SK-N-SH (cell line): ENCODE measurements at regions not wholly inside any gene's neighbourhood (a gene's known extent, or its start where the extent isn't known, plus 50 kb on each side); places are given as distances from the start of the nearest gene placed in this dataset.

Source experiments
- CTCF ChIA-PET: fragments of 300-600, 350-600 bp; formaldehyde crosslinking; extraction: SDS; loops from one replicate; lab custom pipeline; 2021; lab: Yijun Ruan, JAX
- POLR2A ChIA-PET: fragments of 350-600 bp; sonication (Branson Sonifier 250); formaldehyde crosslinking; extraction: SDS; loops from one replicate; lab custom pipeline; 2020; ENCODE audit warnings: antibody characterized with exemption, inconsistent platforms; lab: Yijun Ruan, JAX
- DNase-seq: peaks from one replicate; pipeline ENCODE4 v3.0.0; 2012
- H2AFZ ChIP-seq: fragments of 200-600 bp; sonication (generic); 2 replicates; pipeline ENCODE4 v1.8.1; 2016; ENCODE audit warnings: antibody characterized with exemption, mild to moderate bottlenecking, low read depth
- H3F3A ChIP-seq: fragments of 200-600 bp; sonication (generic); replicated peaks from 2 replicates; pipeline ENCODE3; 2016; ENCODE audit warnings: antibody characterized with exemption, mild to moderate bottlenecking; ENCODE audit not compliant: insufficient read depth
- H3K27ac ChIP-seq, 2 experiments: fragments of 200-500 bp in 1 of 2; fragments of 200-600 bp in 1 of 2; sonication (Bioruptor generic) in 1 of 2; sonication (generic), shearing (Covaris generic) in 1 of 2; 2 replicates each; pipeline versions ENCODE4 v1.5.1 to v1.6.1; 2014 to 2016; ENCODE audit warnings: low read depth in 2 of 2, inconsistent platforms in 1 of 2, low read length in 1 of 2, mild to moderate bottlenecking in 1 of 2, mixed read lengths in 1 of 2
- H3K27me3 ChIP-seq: fragments of 200-600 bp; sonication (generic), shearing (Covaris generic); 2 replicates; pipeline ENCODE4 v1.6.1; 2016; ENCODE audit warnings: mixed run types; ENCODE audit not compliant: insufficient read depth
- H3K36me3 ChIP-seq, 2 experiments: fragments of 200-500 bp in 1 of 2; fragments of 200-600 bp in 1 of 2; sonication (Bioruptor generic) in 1 of 2; sonication (generic) in 1 of 2; replicated peaks in 1 of 2; 2 replicates each; pipeline versions ENCODE3 to v1.5.1; 2014 to 2016; ENCODE audit warnings: low read length in 1 of 2, mild to moderate bottlenecking in 1 of 2; ENCODE audit not compliant: insufficient read depth in 2 of 2, control insufficient read depth in 1 of 2
- H3K4me1 ChIP-seq, 2 experiments: fragments of 200-500 bp in 1 of 2; fragments of 200-600 bp in 1 of 2; sonication (Bioruptor generic) in 1 of 2; sonication (generic), shearing (Covaris generic) in 1 of 2; 2 replicates each; pipeline versions ENCODE4 v1.5.1 to v1.6.1; 2014 to 2016; ENCODE audit warnings: low read depth in 1 of 2, low read length in 1 of 2, mixed run types in 1 of 2; ENCODE audit not compliant: insufficient read depth in 2 of 2, control insufficient read depth in 1 of 2
- H3K4me2 ChIP-seq: fragments of 200-600 bp; sonication (generic), shearing (Covaris generic); 2 replicates; pipeline ENCODE4 v1.6.1; 2017; ENCODE audit warnings: mixed run types
- H3K4me3 ChIP-seq, 2 experiments: fragments of 200-500 bp in 1 of 2; fragments of 200-600 bp in 1 of 2; sonication (Bioruptor generic) in 1 of 2; sonication (generic), shearing (Covaris generic) in 1 of 2; 2 replicates each; pipeline versions ENCODE4 v1.5.1 to v1.8.1; 2014 to 2016; ENCODE audit warnings: low read depth in 2 of 2, inconsistent platforms in 1 of 2, low read length in 1 of 2, mild to moderate bottlenecking in 1 of 2, mixed read lengths in 1 of 2, moderate library complexity in 1 of 2
- H3K79me2 ChIP-seq: fragments of 200-600 bp; sonication (generic); 2 replicates; pipeline ENCODE4 v1.8.1; 2017; ENCODE audit warnings: mild to moderate bottlenecking; ENCODE audit not compliant: insufficient read depth
- H3K9ac ChIP-seq: fragments of 200-600 bp; sonication (generic); 2 replicates; pipeline ENCODE4 v1.6.1; 2017; ENCODE audit warnings: mixed run types
- H3K9me2 ChIP-seq: fragments of 200-600 bp; sonication (generic); 2 replicates; pipeline ENCODE4 v1.6.1; 2017; ENCODE audit warnings: mixed run types
- H3K9me3 ChIP-seq: fragments of 200-600 bp; sonication (generic); 2 replicates; pipeline ENCODE4 v1.6.1; 2017; ENCODE audit warnings: mixed run types, mild to moderate bottlenecking, moderate library complexity
- H4K20me1 ChIP-seq: fragments of 200-600 bp; sonication (generic); 2 replicates; pipeline ENCODE4 v1.6.1; 2017; ENCODE audit warnings: mild to moderate bottlenecking, mixed run types; ENCODE audit not compliant: insufficient read depth
- CHD2 ChIP-seq: fragments of 150-350 bp; IDR thresholded peaks from 2 replicates; pipeline ENCODE4 v1.6.1; 2018; ENCODE audit warnings: low read length; ENCODE audit not compliant: partially characterized antibody
- ELF1 ChIP-seq: IDR thresholded peaks from 2 replicates; pipeline ENCODE4 v1.4.0; 2012
- EP300 ChIP-seq, 2 experiments: IDR thresholded peaks; 2 replicates each; pipeline versions ENCODE4 v1.4.0 to v1.6.1; 2012; ENCODE audit warnings: borderline replicate concordance in 1 of 2, low read depth in 1 of 2, low read length in 1 of 2
- EZH2phosphoT487 ChIP-seq: fragments of 200-600 bp; sonication (generic); IDR thresholded peaks from 2 replicates; pipeline ENCODE4 v1.6.1; 2017; ENCODE audit warnings: low read depth, mixed run types, mild to moderate bottlenecking, antibody characterized with exemption, moderate library complexity, borderline replicate concordance
- FOXM1 ChIP-seq: IDR thresholded peaks from 2 replicates; pipeline ENCODE4 v1.4.0; 2012; ENCODE audit warnings: low read depth, mild to moderate bottlenecking
- GABPA ChIP-seq: IDR thresholded peaks from 2 replicates; pipeline ENCODE4 v1.4.0; 2012; ENCODE audit warnings: low read depth, mild to moderate bottlenecking
- GATA2 ChIP-seq: sonication (generic); formaldehyde crosslinking; IDR thresholded peaks from 2 replicates; pipeline ENCODE4 v1.5.0; 2020; ENCODE audit warnings: mild to moderate bottlenecking, missing genetic modification reagents
- MAX ChIP-seq: IDR thresholded peaks from 2 replicates; pipeline ENCODE4 v1.4.0; 2012; ENCODE audit warnings: low read depth
- NRF1 ChIP-seq: IDR thresholded peaks from 2 replicates; pipeline ENCODE4 v1.6.1; 2012; ENCODE audit warnings: low read depth, mild to moderate bottlenecking, low read length
- POLR2AphosphoS5 ChIP-seq: IDR thresholded peaks from 2 replicates; pipeline ENCODE4 v1.6.1; 2012; ENCODE audit warnings: low read depth, low read length
- RAD21 ChIP-seq: IDR thresholded peaks from 2 replicates; pipeline ENCODE4 v1.6.1; 2012; ENCODE audit warnings: mild to moderate bottlenecking, low read length
- RCOR1 ChIP-seq: fragments of 150-350 bp; IDR thresholded peaks from 2 replicates; pipeline ENCODE4 v1.6.1; 2017; ENCODE audit warnings: antibody characterized with exemption, low read length
- RXRA ChIP-seq: IDR thresholded peaks from 2 replicates; pipeline ENCODE4 v1.4.0; 2012; ENCODE audit warnings: low read depth, mild to moderate bottlenecking, borderline replicate concordance
- SIN3A ChIP-seq: IDR thresholded peaks from 2 replicates; pipeline ENCODE4 v1.6.1; 2012; ENCODE audit warnings: low read depth, mild to moderate bottlenecking, low read length, moderate library complexity, borderline replicate concordance
- SMC3 ChIP-seq: IDR thresholded peaks from 2 replicates; pipeline ENCODE4 v1.6.1; 2012; ENCODE audit warnings: low read depth, low read length, improper control_type of control experiment
- TAF1 ChIP-seq: IDR thresholded peaks from 2 replicates; pipeline ENCODE4 v1.6.1; 2012; ENCODE audit warnings: low read depth, mild to moderate bottlenecking, low read length, moderate library complexity, borderline replicate concordance
- TEAD4 ChIP-seq: IDR thresholded peaks from 2 replicates; pipeline ENCODE4 v1.4.0; 2012; ENCODE audit warnings: mild to moderate bottlenecking, borderline replicate concordance; ENCODE audit not compliant: insufficient read depth
- USF2 ChIP-seq: fragments of 150-350 bp; IDR thresholded peaks from 2 replicates; pipeline ENCODE4 v1.6.1; 2017; ENCODE audit warnings: antibody characterized with exemption, low read length, low read depth, borderline replicate concordance
- YY1 ChIP-seq: IDR thresholded peaks from 2 replicates; pipeline ENCODE4 v1.4.0; 2012; ENCODE audit warnings: low read depth, mild to moderate bottlenecking
- WGBS: methylation state at CpG from one replicate; pipeline ENCODE4 v1.1.6; 2017; ENCODE audit warnings: low lambda C conversion rate; 5-methylcytosine and 5-hydroxymethylcytosine counted together
- TF ChIP-seq, protein P1 (sequence below): IDR thresholded peaks from 2 replicates; pipeline ENCODE4 v1.4.0; 2012; ENCODE audit warnings: low read depth, borderline replicate concordance

DNA sequence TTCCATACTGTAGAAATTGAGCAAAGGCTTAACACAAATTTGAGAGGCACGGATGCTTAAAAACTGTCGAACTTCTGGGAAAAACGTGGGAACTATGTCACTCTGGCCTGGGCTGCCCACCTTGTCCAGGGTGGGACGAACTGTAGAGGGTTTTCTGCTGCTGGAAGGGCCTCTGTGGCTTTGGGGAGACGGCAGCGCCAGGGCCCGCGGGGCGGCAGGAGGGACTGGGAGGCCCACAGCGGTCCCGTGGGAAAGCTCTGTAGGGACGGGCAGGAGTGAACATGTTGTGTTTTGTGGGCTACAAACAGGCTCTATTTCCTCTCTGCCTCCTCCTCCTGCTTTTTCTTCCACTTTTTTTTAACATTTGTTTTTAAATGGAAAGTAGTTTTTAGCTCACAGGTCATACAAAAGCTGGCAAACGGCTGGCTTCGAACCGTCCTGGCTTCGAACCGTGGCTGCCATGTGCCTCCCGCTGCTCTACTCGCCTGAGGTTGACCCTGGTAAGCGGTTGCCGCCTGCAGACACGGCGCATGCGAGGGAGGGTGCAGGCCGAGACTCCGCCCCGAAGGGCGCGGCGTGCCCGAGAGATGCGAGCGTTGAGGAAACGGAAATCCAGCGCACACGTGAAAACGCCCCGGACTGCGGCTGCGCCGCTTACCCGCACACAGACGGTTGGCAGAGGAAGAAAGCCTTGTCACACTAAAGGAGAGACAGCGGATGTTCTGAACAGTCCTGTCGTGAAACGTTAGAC is 382.3 kb upstream of the ZFP42 start:
- Histone ChIP-seq H3K4me3 (no peak overlapping the region), H2AFZ (no peak overlapping the region), H3K27me3 (no peaks in the 10 kb centered on the region), H3K4me1 (peaks cover 0 to 10% of the 10 kb centered on the region in 2 experiments; a peak in 1 of 4 replicates), H3K4me2 (no peak overlapping the region), H3K9ac (no peak overlapping the region), H3K9me2 (no peaks in the 10 kb centered on the region), H3K36me3 (no peaks in the 10 kb centered on the region), H3K9me3 (no peaks in the 10 kb centered on the region), H3K27ac (no peak overlapping the region), H4K20me1 (no peaks in the 10 kb centered on the region), H3F3A (peaks cover 2% of the 10 kb centered on the region), H3K79me2 (no peaks in the 10 kb centered on the region)
- CTCF ChIA-PET: interaction anchor here (0.6 kb wide), 1 partner anchor 1845 kb away, joined by 3 read pairs; no protein-coding TSS in a partner anchor
- 82% methylated on average over 44 of the region's 46 CpGs for WGBS
- POLR2A ChIA-PET: no interaction called here
- no peak for DNase-seq
- TF ChIP-seq EZH2phosphoT487 (no peak), FOXM1 (no peak), MAX (no peak), SMC3 (no peak), NRF1 (no peak), POLR2AphosphoS5 (no peak), USF2 (no peak), GABPA (no peak), RXRA (no peak), ELF1 (no peak), TEAD4 (no peak), RCOR1 (no peak)
- TF ChIP-seq, protein P1, sequence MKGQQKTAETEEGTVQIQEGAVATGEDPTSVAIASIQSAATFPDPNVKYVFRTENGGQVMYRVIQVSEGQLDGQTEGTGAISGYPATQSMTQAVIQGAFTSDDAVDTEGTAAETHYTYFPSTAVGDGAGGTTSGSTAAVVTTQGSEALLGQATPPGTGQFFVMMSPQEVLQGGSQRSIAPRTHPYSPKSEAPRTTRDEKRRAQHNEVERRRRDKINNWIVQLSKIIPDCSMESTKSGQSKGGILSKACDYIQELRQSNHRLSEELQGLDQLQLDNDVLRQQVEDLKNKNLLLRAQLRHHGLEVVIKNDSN: no peak

DNA sequence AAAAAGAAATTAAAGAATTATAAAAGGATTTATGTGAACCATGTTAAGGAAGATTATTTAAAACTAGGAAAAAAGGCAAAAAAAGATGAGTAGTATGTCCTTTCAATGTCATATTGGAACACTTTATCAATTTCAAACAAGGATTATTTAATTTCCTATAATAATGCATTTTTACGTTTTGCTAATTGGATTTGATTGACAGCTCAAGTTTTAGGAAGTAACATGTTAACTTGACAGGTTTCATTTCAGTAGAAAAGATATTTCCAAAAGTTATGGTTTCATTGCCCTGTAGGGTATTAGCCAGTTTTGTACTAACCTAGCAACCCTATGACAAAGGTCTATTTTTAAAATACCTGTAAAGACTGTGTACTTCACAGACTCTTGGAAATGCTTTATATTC is 379.6 kb upstream of the ZFP42 start:
- ChIA-PET POLR2A (no interaction called here), CTCF (interaction anchor here (0.6 kb wide), 1 partner anchor 585 kb away, joined by 3 read pairs; no protein-coding TSS in a partner anchor)
- H4K20me1 ChIP-seq: no peaks in the 10 kb centered on the region
- H3K4me1 ChIP-seq: peaks cover 0 to 22% of the 10 kb centered on the region in 2 experiments; a peak in 1 of 4 replicates
- 33% methylated on average over 1 of the region's 1 CpG for WGBS
- DNase-seq: no peak
- H3K9ac ChIP-seq: no peak overlapping the region
- H3F3A ChIP-seq: no peaks in the 10 kb centered on the region
- no peak overlapping the region for H3K27ac ChIP-seq
- no peaks in the 10 kb centered on the region for H3K9me3 ChIP-seq
- no peaks in the 10 kb centered on the region for H3K27me3 ChIP-seq
- H3K79me2 ChIP-seq: no peaks in the 10 kb centered on the region
- no peak overlapping the region for H3K4me2 ChIP-seq
- H3K9me2 ChIP-seq: no peaks in the 10 kb centered on the region
- no peaks in the 10 kb centered on the region for H3K36me3 ChIP-seq
- no peak overlapping the region for H3K4me3 ChIP-seq
- no peak overlapping the region for H2AFZ ChIP-seq
- TF ChIP-seq CHD2 (no peak), GATA2 (CRISPR knock-in tag) (no peak), EZH2phosphoT487 (no peak), SMC3 (no peak), YY1 (no peak), RAD21 (no peak), FOXM1 (no peak), MAX (no peak), RCOR1 (no peak), SIN3A (no peak), NRF1 (no peak), EP300 (IDR thresholded peaks at IDR 0.05; ENCODE audit: borderline replicate concordance in 1 of 2, low read depth in 1 of 2, low read length in 1 of 2) (no peak), USF2 (no peak), TAF1 (no peak)
